GM13976 (cell line): ENCODE measurements at regions not wholly inside any gene's neighbourhood (a gene's known extent, or its start where the extent isn't known, plus 50 kb on each side); places are given as distances from the start of the nearest gene placed in this dataset.

ENCODE experiments used
- DNase-seq: peaks from one replicate; pipeline ENCODE4 v3.0.0; 2012; ENCODE audit warnings: low spot score
- CTCF ChIP-seq: IDR thresholded peaks from 2 replicates; pipeline ENCODE4 v1.5.1; 2012; ENCODE audit warnings: borderline replicate concordance, mild to moderate bottlenecking; ENCODE audit not compliant: insufficient read depth; ENCODE audit errors: extremely low read depth, missing control alignments, control extremely low read depth
- in situ Hi-C: fragments of 300-500 bp; cut with MboI; formaldehyde crosslinking; loops from one replicate; pipeline ENCODE4 v1.12.0; 2022; ENCODE audit warnings: low sequenced_read_pairs, mixed read lengths, inconsistent platforms; ENCODE audit not compliant: unreplicated experiment

- in situ Hi-C loops, result no loop called here
- no peak for TF ChIP-seq CTCF
- no peak for DNase-seq
Observed at GRCh38 chr3:117380631-117381030, 671.1 kb downstream of the TUSC7 start.

DNA sequence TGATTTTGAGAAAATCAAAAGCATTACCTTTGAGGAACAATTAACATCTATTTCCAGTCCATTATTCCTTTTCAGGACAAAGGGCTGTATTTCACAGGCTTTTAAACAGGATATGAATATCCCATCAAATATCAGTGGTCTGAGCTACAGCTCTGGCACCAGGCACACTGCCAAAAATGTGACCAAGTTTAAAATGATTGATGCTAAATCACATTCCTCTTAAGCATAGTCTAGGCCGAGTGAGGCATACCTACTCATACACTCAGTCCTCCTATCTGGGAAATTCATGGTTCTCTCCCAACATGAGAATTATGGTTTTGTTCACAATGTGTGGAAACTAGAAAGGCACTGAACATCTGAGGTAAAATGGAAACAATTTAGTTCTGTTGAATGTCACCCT is 683.5 kb downstream of the TUSC7 start:
- no peak for TF ChIP-seq CTCF
- in situ Hi-C loops, result no loop called here
- DNase-seq, result no peak

GRCh38 chr3:117398141-117398899 is 688.7 kb downstream of the TUSC7 start:
- in situ Hi-C loops, result no loop called here
- no peak for DNase-seq
- no peak for TF ChIP-seq CTCF

DNA sequence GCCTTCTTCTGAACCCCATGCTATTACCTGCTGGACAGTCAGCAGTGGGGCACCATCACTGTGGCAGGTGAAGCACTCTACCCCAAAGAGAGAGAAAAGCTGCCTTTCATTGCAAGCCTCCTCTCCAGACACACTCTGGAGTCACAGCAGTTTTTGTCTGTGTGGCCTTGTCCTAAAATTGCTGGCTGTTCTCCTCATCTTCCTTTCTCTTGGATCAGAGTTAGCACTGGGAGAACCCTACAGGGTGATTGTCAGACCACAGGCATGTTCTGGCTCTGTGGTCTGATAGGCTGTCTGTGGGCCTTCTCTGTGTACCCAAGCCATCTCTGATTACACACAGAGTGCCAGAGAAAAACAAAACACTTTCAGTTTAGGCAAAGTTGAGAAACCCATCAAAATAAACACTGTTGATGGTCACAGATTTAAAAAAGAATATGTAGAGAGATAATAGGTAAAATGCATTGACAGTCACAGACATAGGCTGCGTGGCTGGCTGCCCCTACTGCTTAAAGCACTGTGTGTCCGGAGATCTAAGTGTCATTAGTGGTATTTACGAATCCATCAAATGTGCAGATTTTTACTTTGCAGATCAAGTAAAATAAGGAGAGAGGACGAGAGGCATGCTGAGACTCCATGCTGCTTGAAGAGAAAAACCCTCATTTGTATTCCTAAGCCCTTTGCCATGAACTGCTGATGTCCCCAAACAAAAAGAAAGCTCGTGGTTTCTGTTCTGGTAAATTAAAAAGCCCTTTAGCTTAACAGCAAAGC is 689.9 kb downstream of the TUSC7 start:
- no peak for TF ChIP-seq CTCF
- in situ Hi-C loops, result no loop called here
- no peak for DNase-seq

DNA sequence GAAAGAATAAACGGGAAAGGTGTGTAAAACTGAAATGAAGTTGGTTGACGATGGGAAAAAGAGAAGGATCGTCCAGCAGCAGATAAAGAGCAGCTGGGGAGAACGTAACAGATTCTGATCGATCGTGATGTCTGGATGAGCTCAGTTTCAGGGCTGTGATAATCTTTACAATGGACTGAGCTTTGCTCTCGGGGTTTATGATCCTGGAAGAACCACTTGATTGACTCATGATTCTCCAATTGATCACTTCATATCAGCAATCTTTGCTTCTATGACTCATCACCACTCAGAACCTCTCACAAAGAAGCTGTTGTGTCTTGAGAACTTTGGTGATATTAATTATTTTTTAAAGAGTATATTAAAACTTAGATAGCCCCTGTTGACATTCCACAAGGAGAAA is 690.7 kb downstream of the TUSC7 start:
- DNase-seq, result no peak
- in situ Hi-C loops, result no loop called here
- TF ChIP-seq CTCF, result no peak

DNA sequence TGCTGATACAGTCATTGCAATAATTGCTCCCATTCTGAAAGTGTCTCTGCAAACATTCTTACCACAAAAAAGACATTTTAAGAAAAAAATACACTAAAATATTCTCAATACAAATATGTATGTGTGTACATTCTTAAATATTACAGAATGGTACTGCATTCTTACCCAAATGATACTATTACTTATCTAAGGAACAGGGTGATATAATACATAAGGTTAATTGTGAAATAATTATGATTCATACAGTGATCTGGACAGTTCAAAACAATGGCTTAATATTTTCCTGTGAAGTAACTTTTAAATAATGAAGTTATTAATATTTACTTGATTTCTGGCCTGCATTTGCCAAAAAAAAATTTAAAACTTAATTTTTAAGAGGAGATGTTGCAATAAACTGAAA is 694.6 kb downstream of the TUSC7 start:
- no peak for DNase-seq
- TF ChIP-seq CTCF, result no peak
- in situ Hi-C loops, result no loop called here
